Mesendoderm (in vitro differentiated cells): ENCODE measurements at regions not wholly inside any gene's neighbourhood (a gene's known extent, or its start where the extent isn't known, plus 50 kb on each side); places are given as distances from the start of the nearest gene placed in this dataset.
A peak's percentile ranks its signal among the peaks of the same experiment; 100 is the strongest.

Experiments
- DNase-seq: peaks from one replicate; pipeline ENCODE4 v3.0.0; 2013
- H2AK5ac ChIP-seq: 2 replicates; pipeline ENCODE4 v1.6.1; 2013; ENCODE audit warnings: low read length, inconsistent platforms
- H2BK120ac ChIP-seq: 2 replicates; pipeline ENCODE4 v1.6.1; 2013; ENCODE audit warnings: low read depth, mild to moderate bottlenecking, low read length, moderate library complexity, mixed read lengths
- H2BK15ac ChIP-seq: replicated peaks from 2 replicates; pipeline ENCODE4 v1.6.1; 2013; ENCODE audit warnings: low read depth, mild to moderate bottlenecking, moderate library complexity
- H2BK5ac ChIP-seq: 2 replicates; pipeline ENCODE4 v1.6.1; 2013; ENCODE audit warnings: low read length, inconsistent platforms
- H3K18ac ChIP-seq: 2 replicates; pipeline ENCODE4 v1.6.1; 2013; ENCODE audit warnings: mild to moderate bottlenecking, low read length, mixed read lengths
- H3K23ac ChIP-seq: one replicate; pipeline ENCODE4 v1.6.1; 2013; ENCODE audit warnings: low read length
- H3K27ac ChIP-seq: 2 replicates; pipeline ENCODE4 v1.5.1; 2013; ENCODE audit warnings: low read depth, mild to moderate bottlenecking, inconsistent platforms, low read length, moderate library complexity
- H3K27me3 ChIP-seq: 2 replicates; pipeline ENCODE4 v1.6.1; 2013; ENCODE audit warnings: low read length, control low read depth, mild to moderate bottlenecking, inconsistent platforms; ENCODE audit not compliant: insufficient read depth, poor library complexity
- H3K36me3 ChIP-seq: 2 replicates; pipeline ENCODE4 v1.6.1; 2013; ENCODE audit warnings: low read length, inconsistent platforms; ENCODE audit not compliant: control insufficient read depth, insufficient read depth
- H3K4ac ChIP-seq: one replicate; pipeline ENCODE4 v1.6.1; 2013; ENCODE audit warnings: low read depth, mild to moderate bottlenecking, low read length, moderate library complexity
- H3K4me1 ChIP-seq: 2 replicates; pipeline ENCODE4 v1.6.1; 2013; ENCODE audit warnings: low read depth, low read length, inconsistent platforms; ENCODE audit not compliant: control insufficient read depth
- H3K4me2 ChIP-seq: 2 replicates; pipeline ENCODE4 v1.6.1; 2013; ENCODE audit warnings: low read length
- H3K4me3 ChIP-seq: 2 replicates; pipeline ENCODE4 v1.5.1; 2013; ENCODE audit warnings: mild to moderate bottlenecking, low read length
- H3K56ac ChIP-seq: one replicate; pipeline ENCODE4 v1.6.1; 2013; ENCODE audit warnings: low read length
- H3K79me1 ChIP-seq: 2 replicates; pipeline ENCODE4 v1.6.1; 2013; ENCODE audit warnings: low read length, inconsistent platforms
- H3K79me2 ChIP-seq: 2 replicates; pipeline ENCODE4 v1.6.1; 2013; ENCODE audit warnings: mild to moderate bottlenecking, low read length; ENCODE audit not compliant: control insufficient read depth, insufficient read depth
- H3K9ac ChIP-seq: 2 replicates; pipeline ENCODE4 v1.6.1; 2013; ENCODE audit warnings: low read length, inconsistent platforms
- H4K5ac ChIP-seq: one replicate; pipeline ENCODE4 v1.6.1; 2013; ENCODE audit warnings: low read length
- H4K8ac ChIP-seq: one replicate; pipeline ENCODE4 v1.6.1; 2013; ENCODE audit warnings: low read depth, mild to moderate bottlenecking, control low read depth, low read length, moderate library complexity
- WGBS: extraction: QIAGEN DNeasy Blood & Tissue Kit; methylation state at CpG from one replicate; pipeline ENCODE4 v1.1.7; 2013; ENCODE audit warnings: low lambda C conversion rate, missing lambda C conversion rate; ENCODE audit not compliant: insufficient coverage; ENCODE audit errors: extremely low coverage; 5-methylcytosine and 5-hydroxymethylcytosine counted together

GRCh38 chr5:73337586-73338255 is 110.9 kb downstream of the FOXD1 start:
- Histone ChIP-seq H3K79me1 (no peaks in the 10 kb centered on the region), H3K18ac (no peak overlapping the region), H3K9ac (no peak overlapping the region), H3K36me3 (no peaks in the 10 kb centered on the region), H3K27me3 (no peaks in the 10 kb centered on the region), H2BK15ac (no peak overlapping the region), H3K4me1 (no peaks in the 10 kb centered on the region), H3K23ac (no peak overlapping the region), H4K8ac (no peak overlapping the region), H2BK5ac (no peak overlapping the region), H3K79me2 (no peaks in the 10 kb centered on the region), H2BK120ac (no peak overlapping the region), H3K27ac (no peak overlapping the region), H3K4me3 (no peak overlapping the region), H3K4ac (no peak overlapping the region), H3K4me2 (no peak overlapping the region), H3K56ac (no peak overlapping the region), H2AK5ac (no peak overlapping the region), H4K5ac (no peak overlapping the region)
- WGBS, result no CpG with 5 or more reads among the region's 9 CpGs
- no peak for DNase-seq

GRCh38 chr5:73336366-73336765 is 112.2 kb downstream of the FOXD1 start:
- no peak overlapping the region for H3K4me2 ChIP-seq
- no peaks in the 10 kb centered on the region for H3K27me3 ChIP-seq
- no peak overlapping the region for H3K18ac ChIP-seq
- no peak overlapping the region for H3K9ac ChIP-seq
- H2AK5ac ChIP-seq, result no peak overlapping the region
- no peak overlapping the region for H2BK15ac ChIP-seq
- no peak overlapping the region for H3K4me3 ChIP-seq
- no peaks in the 10 kb centered on the region for H3K79me2 ChIP-seq
- H2BK5ac ChIP-seq, result no peak overlapping the region
- H3K4me1 ChIP-seq, result no peaks in the 10 kb centered on the region
- H3K4ac ChIP-seq, result no peak overlapping the region
- no peak for DNase-seq
- H2BK120ac ChIP-seq, result no peak overlapping the region
- no peak overlapping the region for H4K5ac ChIP-seq
- H4K8ac ChIP-seq, result no peak overlapping the region
- WGBS, result no CpG with 5 or more reads among the region's 2 CpGs
- no peak overlapping the region for H3K27ac ChIP-seq
- H3K79me1 ChIP-seq, result no peaks in the 10 kb centered on the region
- H3K36me3 ChIP-seq, result no peaks in the 10 kb centered on the region
- no peak overlapping the region for H3K23ac ChIP-seq
- no peak overlapping the region for H3K56ac ChIP-seq

GRCh38 chr5:73333944-73334703 is 114.5 kb downstream of the FOXD1 start:
- Histone ChIP-seq H3K79me1 (no peaks in the 10 kb centered on the region), H3K4me2 (no peak overlapping the region), H2BK15ac (no peak overlapping the region), H3K56ac (no peak overlapping the region), H3K27ac (no peak overlapping the region), H3K27me3 (no peaks in the 10 kb centered on the region), H3K79me2 (no peaks in the 10 kb centered on the region), H2BK5ac (no peak overlapping the region), H3K4me1 (no peaks in the 10 kb centered on the region), H3K18ac (no peak overlapping the region), H3K4me3 (no peak overlapping the region), H3K36me3 (no peaks in the 10 kb centered on the region), H4K8ac (no peak overlapping the region), H3K4ac (no peak overlapping the region), H3K9ac (no peak overlapping the region), H4K5ac (no peak overlapping the region), H2AK5ac (no peak overlapping the region), H2BK120ac (no peak overlapping the region), H3K23ac (no peak overlapping the region)
- WGBS, result no CpG with 5 or more reads among the region's 3 CpGs
- no peak for DNase-seq

GRCh38 chr5:73330613-73331012 is 118.0 kb downstream of the FOXD1 start:
- Histone ChIP-seq H4K5ac (no peak overlapping the region), H3K79me1 (no peaks in the 10 kb centered on the region), H2AK5ac (no peak overlapping the region), H2BK5ac (no peak overlapping the region), H3K79me2 (no peaks in the 10 kb centered on the region), H3K9ac (no peak overlapping the region), H3K4me1 (peaks cover 1% of the 10 kb centered on the region), H3K23ac (no peak overlapping the region), H4K8ac (no peak overlapping the region), H3K4me2 (no peak overlapping the region), H3K4ac (no peak overlapping the region), H2BK15ac (no peak overlapping the region), H3K4me3 (no peak overlapping the region), H3K27me3 (no peaks in the 10 kb centered on the region), H3K27ac (no peak overlapping the region), H3K56ac (no peak overlapping the region), H2BK120ac (no peak overlapping the region), H3K36me3 (no peaks in the 10 kb centered on the region), H3K18ac (no peak overlapping the region)
- DNase-seq, result no peak
- WGBS, result no CpG with 5 or more reads among the region's 1 CpG

GRCh38 chr5:73328640-73329039 is 119.9 kb downstream of the FOXD1 start:
- Histone ChIP-seq H3K36me3 (no peaks in the 10 kb centered on the region), H3K23ac (no peak overlapping the region), H3K18ac (peak overlapping the region; percentile 30), H3K27me3 (no peaks in the 10 kb centered on the region), H3K79me1 (no peaks in the 10 kb centered on the region), H3K4ac (no peak overlapping the region), H2BK15ac (no peak overlapping the region), H3K4me1 (peaks cover 1% of the 10 kb centered on the region), H2AK5ac (no peak overlapping the region), H3K79me2 (no peaks in the 10 kb centered on the region), H3K4me3 (no peak overlapping the region), H4K8ac (no peak overlapping the region), H3K56ac (no peak overlapping the region), H2BK120ac (no peak overlapping the region), H3K9ac (no peak overlapping the region), H3K27ac (no peak overlapping the region), H2BK5ac (no peak overlapping the region), H4K5ac (no peak overlapping the region), H3K4me2 (no peak overlapping the region)
- no peak for DNase-seq
- WGBS, result no CpG with 5 or more reads among the region's 1 CpG
